Endodermal cell (in vitro differentiated cells): ENCODE measurements at regions not wholly inside any gene's neighbourhood (a gene's known extent, or its start where the extent isn't known, plus 50 kb on each side); places are given as distances from the start of the nearest gene placed in this dataset.

Experiments
- DNase-seq: peaks from one replicate; pipeline ENCODE4 v3.0.0-alpha.2; 2017
- H3K27ac ChIP-seq: 2 replicates; pipeline ENCODE4 v1.5.1; 2013; ENCODE audit warnings: mild to moderate bottlenecking, low read depth, low read length, moderate library complexity
- H3K27me3 ChIP-seq: 2 replicates; pipeline ENCODE4 v1.6.1; 2013; ENCODE audit warnings: mild to moderate bottlenecking, low read length, moderate library complexity; ENCODE audit not compliant: insufficient read depth, control insufficient read depth, poor library complexity, severe bottlenecking
- H3K36me3 ChIP-seq: 2 replicates; pipeline ENCODE4 v1.7.0; 2013; ENCODE audit warnings: mild to moderate bottlenecking, low read length, moderate library complexity; ENCODE audit not compliant: control insufficient read depth, insufficient read depth
- H3K4me1 ChIP-seq: one replicate; pipeline ENCODE4 v1.7.0; 2013; ENCODE audit warnings: low read length; ENCODE audit not compliant: control insufficient read depth, insufficient read depth
- H3K4me3 ChIP-seq: 2 replicates; pipeline ENCODE4 v1.5.1; 2013; ENCODE audit warnings: mild to moderate bottlenecking, low read length, moderate library complexity
- H3K9ac ChIP-seq: 2 replicates; pipeline ENCODE4 v1.6.1; 2013; ENCODE audit warnings: mild to moderate bottlenecking, low read length, moderate library complexity; ENCODE audit not compliant: poor library complexity, severe bottlenecking; ENCODE audit errors: extremely low read depth
- H3K9me3 ChIP-seq: 2 replicates; pipeline ENCODE4 v1.6.1; 2013; ENCODE audit warnings: mild to moderate bottlenecking, low read length, moderate library complexity; ENCODE audit not compliant: control insufficient read depth
- H3K27ac Mint-ChIP-seq: 2 replicates; pipeline ENCODE4 v1.8.0; 2020; ENCODE audit warnings: mixed read lengths
- H3K27me3 Mint-ChIP-seq: 2 replicates; pipeline ENCODE4 v1.8.0; 2021; ENCODE audit warnings: mild to moderate bottlenecking, mixed read lengths; ENCODE audit not compliant: insufficient read depth
- H3K36me3 Mint-ChIP-seq: 2 replicates; pipeline ENCODE4 v1.8.0; 2020; ENCODE audit warnings: low read depth, mixed read lengths
- H3K4me1 Mint-ChIP-seq: 2 replicates; pipeline ENCODE4 v1.8.0; 2020; ENCODE audit warnings: mixed read lengths
- H3K4me3 Mint-ChIP-seq: 2 replicates; pipeline ENCODE4 v1.8.0; 2020; ENCODE audit warnings: mild to moderate bottlenecking, moderate library complexity, mixed read lengths
- H3K9me3 Mint-ChIP-seq: 2 replicates; pipeline ENCODE4 v1.8.0; 2020; ENCODE audit warnings: mild to moderate bottlenecking, mixed read lengths
- CTCF ChIP-seq: fragments of 200-600 bp; sonication (generic); conservative IDR thresholded peaks from 2 replicates; pipeline ENCODE4 v1.5.0; 2021; ENCODE audit warnings: antibody characterized with exemption, mild to moderate bottlenecking
- WGBS, 2 experiments: methylation state at CpG; one replicate each; pipeline versions ENCODE4 v1.1.5 to v1.1.7; 2013; ENCODE audit warnings: missing lambda C conversion rate in 2 of 2, mixed read lengths in 1 of 2; ENCODE audit not compliant: insufficient coverage in 1 of 2, insufficient read length in 1 of 2; 5-methylcytosine and 5-hydroxymethylcytosine counted together

- no peaks in the 10 kb centered on the region for H3K36me3 Mint-ChIP-seq
- no peak overlapping the region for H3K27ac Mint-ChIP-seq
- peaks cover 5% of the 10 kb centered on the region for H3K4me1 ChIP-seq
- H3K9me3 Mint-ChIP-seq, result no peaks in the 10 kb centered on the region
- H3K9me3 ChIP-seq, result no peaks in the 10 kb centered on the region
- no peak overlapping the region for H3K4me3 Mint-ChIP-seq
- H3K4me3 ChIP-seq, result no peak overlapping the region
- H3K27me3 Mint-ChIP-seq, result no peaks in the 10 kb centered on the region
- TF ChIP-seq CTCF, result no peak
- H3K36me3 ChIP-seq, result no peaks in the 10 kb centered on the region
- 83 to 95% methylated on average over 1 of the region's 1 CpG for WGBS, 2 experiments
- no peak for DNase-seq
- H3K27me3 ChIP-seq, result no peaks in the 10 kb centered on the region
- H3K4me1 Mint-ChIP-seq, result peaks cover 33% of the 10 kb centered on the region
- no peak overlapping the region for H3K27ac ChIP-seq
- H3K9ac ChIP-seq, result no peak overlapping the region
Measured at GRCh38 chr16:52257534-52257933, 289.4 kb downstream of the TOX3 start.

GRCh38 chr16:52256310-52257078, 290.4 kb downstream of the TOX3 start:
- no peak for TF ChIP-seq CTCF
- H3K36me3 Mint-ChIP-seq, result no peaks in the 10 kb centered on the region
- peaks cover 38% of the 10 kb centered on the region for H3K4me1 Mint-ChIP-seq
- H3K27ac ChIP-seq, result no peak overlapping the region
- no peak for DNase-seq
- H3K9me3 ChIP-seq, result no peaks in the 10 kb centered on the region
- H3K27me3 Mint-ChIP-seq, result no peaks in the 10 kb centered on the region
- peaks cover 5% of the 10 kb centered on the region for H3K4me1 ChIP-seq
- no peaks in the 10 kb centered on the region for H3K9me3 Mint-ChIP-seq
- no peak overlapping the region for H3K4me3 ChIP-seq
- no peak overlapping the region for H3K27ac Mint-ChIP-seq
- H3K36me3 ChIP-seq, result no peaks in the 10 kb centered on the region
- H3K27me3 ChIP-seq, result no peaks in the 10 kb centered on the region
- no peak overlapping the region for H3K9ac ChIP-seq
- 81 to 82% methylated on average over 4 of the region's 4 CpGs for WGBS, 2 experiments
- H3K4me3 Mint-ChIP-seq, result no peak overlapping the region

GRCh38 chr16:52254746-52255145, 292.2 kb downstream of the TOX3 start:
- Mint-ChIP-seq H3K36me3 (no peaks in the 10 kb centered on the region), H3K27ac (no peak overlapping the region), H3K27me3 (no peaks in the 10 kb centered on the region), H3K4me3 (no peak overlapping the region), H3K9me3 (no peaks in the 10 kb centered on the region), H3K4me1 (peaks cover 39% of the 10 kb centered on the region)
- Histone ChIP-seq H3K27ac (no peak overlapping the region), H3K9ac (no peak overlapping the region), H3K4me3 (no peak overlapping the region), H3K9me3 (no peaks in the 10 kb centered on the region), H3K27me3 (no peaks in the 10 kb centered on the region), H3K4me1 (peaks cover 5% of the 10 kb centered on the region), H3K36me3 (no peaks in the 10 kb centered on the region)
- no peak for DNase-seq
- WGBS, 2 experiments, result 79% methylated on average over 2 of the region's 3 CpGs; no CpG with 5 or more reads in 1 of the 2 experiments
- no peak for TF ChIP-seq CTCF
